ENCODE measurements at regions not wholly inside any gene's neighbourhood (a gene's known extent, or its start where the extent isn't known, plus 50 kb on each side); places are given as distances from the start of the nearest gene placed in this dataset.
"Not testable (repeated sequence)": the region's sequence is repeated elsewhere in the genome, so short reads cannot be mapped to it uniquely, and the experiment has no call there.

DNA sequence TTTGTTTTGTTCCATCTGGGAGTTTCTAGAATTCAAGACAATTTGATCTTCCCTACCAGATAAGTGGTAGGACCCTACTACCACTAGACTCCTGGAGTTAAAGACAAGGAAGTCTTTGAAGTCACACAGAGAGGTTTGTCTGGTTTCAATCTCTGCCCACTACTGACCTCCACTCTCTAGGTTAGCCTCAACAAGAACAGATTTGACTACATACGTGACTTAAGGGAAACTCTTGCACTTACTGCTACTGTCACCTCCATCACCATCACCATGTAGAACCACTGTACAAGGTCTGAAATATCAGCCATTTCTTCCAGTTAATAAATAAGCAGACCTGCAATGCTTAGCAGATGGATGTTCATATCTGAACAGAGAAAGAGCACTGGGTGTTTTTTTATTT lies 148.3 kb upstream of the ARHGEF26 start:
- no peak for DNase-seq (ENCODE audit: low read depth, low spot score)

- DNase-seq (ENCODE audit: low read depth, low spot score) = no peak
These were observed 147.4 kb upstream of the ARHGEF26 start for GRCh38 chr3:153973722-153974265.

GRCh38 chr3:153974614-153975013 lies 146.6 kb upstream of the ARHGEF26 start:
- no peak for DNase-seq (ENCODE audit: low read depth, low spot score)

DNA sequence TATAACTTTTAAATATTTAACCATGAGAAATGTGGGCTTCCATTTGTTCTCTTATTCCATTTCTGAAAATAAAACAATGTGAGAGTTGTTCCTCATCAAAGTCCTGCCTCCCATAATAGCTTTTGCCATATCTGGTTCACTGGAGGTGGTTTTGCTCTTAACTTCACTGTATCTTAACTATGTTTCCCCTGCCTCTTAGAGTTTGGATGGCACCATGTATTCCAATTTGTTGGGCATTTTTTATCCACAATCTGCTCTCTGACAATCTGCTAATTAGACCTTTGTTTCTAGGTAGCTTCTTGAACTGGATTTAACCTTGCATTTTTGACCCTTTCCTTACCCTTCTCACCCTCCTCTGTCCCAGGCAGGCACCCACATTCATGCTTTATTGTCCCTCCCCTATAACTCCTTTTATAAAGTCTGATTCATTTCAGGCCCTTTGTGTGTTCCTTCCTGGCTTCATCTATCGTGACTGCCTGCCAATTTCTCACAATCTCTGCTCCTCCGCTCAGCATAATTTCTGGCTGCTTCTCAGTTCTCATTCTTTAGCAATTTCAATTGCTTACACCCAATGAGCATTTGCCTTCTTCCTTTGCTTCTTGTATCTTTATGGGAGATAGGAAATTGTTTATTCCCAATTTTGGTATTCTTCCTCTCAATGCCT lies 144.2 kb upstream of the ARHGEF26 start:
- DNase-seq (ENCODE audit: low read depth, low spot score) = no peak

GRCh38 chr3:153978006-153978405 lies 143.2 kb upstream of the ARHGEF26 start:
- DNase-seq (ENCODE audit: low read depth, low spot score) = no peak

- no peak for DNase-seq (ENCODE audit: low read depth, low spot score)
These were observed 141.6 kb upstream of the ARHGEF26 start for GRCh38 chr3:153979418-153980251.

- no peak for DNase-seq (ENCODE audit: low read depth, low spot score)
These were observed 141.0 kb upstream of the ARHGEF26 start for GRCh38 chr3:153980252-153980590.

DNA sequence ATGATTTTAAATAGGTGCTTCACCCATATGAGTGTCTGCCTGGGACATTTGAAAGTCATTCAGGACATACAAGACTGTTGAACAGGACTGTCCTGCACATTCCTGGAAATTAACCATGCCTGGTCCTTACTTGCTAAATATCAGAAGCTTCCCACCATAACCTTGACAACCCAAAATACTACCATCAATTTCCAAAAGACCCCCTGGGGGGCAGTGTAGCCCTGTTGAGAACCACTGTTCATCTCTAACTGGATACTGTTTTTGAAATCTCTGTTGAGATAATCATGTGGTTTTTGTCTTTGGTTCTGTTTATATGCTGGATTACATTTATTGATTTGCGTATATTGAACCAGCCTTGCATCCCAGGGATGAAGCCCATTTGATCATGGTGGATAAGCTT lies 123.8 kb upstream of the ARHGEF26 start:
- DNase-seq (ENCODE audit: low read depth, low spot score) = not testable (repeated sequence)

GRCh38 chr3:154003649-154004048 lies 117.5 kb upstream of the ARHGEF26 start:
- DNase-seq (ENCODE audit: low read depth, low spot score) = no peak

GRCh38 chr3:154011036-154011435 lies 110.2 kb upstream of the ARHGEF26 start:
- DNase-seq (ENCODE audit: low read depth, low spot score) = no peak

DNA sequence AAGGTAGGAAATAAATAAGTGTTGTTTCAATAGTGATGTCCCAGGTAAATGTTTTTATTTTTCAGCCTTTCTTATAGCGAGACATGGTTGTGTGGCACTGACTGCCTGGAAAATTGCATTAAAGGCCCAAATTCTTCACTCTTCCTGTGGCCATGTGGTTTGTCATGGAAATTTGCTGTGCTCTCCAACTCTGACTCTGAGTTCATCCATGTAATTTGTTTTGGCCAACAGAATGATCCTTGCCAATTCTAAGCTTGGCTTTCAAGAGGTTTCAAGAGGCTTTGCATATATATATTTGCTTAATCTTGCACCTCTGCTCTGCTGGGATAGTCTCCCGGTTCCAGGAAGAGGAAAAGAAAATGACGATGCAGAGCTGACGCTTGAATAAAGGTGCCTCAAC lies 107.5 kb upstream of the ARHGEF26 start:
- DNase-seq (ENCODE audit: low read depth, low spot score) = no peak

GRCh38 chr3:154015307-154015706 lies 105.9 kb upstream of the ARHGEF26 start:
- no peak for DNase-seq (ENCODE audit: low read depth, low spot score)

GRCh38 chr3:154018100-154018696 lies 103.0 kb upstream of the ARHGEF26 start:
- no peak for DNase-seq (ENCODE audit: low read depth, low spot score)

- no peak for DNase-seq (ENCODE audit: low read depth, low spot score)
These were observed 98.6 kb upstream of the ARHGEF26 start for GRCh38 chr3:154022606-154023005.

DNA sequence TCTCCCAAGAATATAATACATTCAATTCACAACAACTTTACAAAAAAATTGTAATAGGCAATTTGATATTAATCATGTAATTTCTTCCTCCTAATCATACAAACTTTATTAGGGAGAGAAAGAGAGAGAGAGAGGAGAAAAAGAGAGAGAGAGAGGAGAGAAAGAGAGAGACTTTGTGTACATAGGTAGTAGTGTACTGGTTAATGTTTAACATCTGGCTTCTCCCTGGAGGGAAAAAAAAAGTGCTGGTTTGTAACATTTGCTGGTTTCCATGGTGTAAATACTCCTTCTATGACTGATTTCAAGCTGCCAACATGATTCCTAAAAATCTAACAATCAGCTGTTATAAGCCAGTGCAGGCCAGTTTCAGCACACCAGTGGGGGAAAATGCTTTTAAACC lies 98.0 kb upstream of the ARHGEF26 start:
- DNase-seq (ENCODE audit: low read depth, low spot score) = no peak

DNA sequence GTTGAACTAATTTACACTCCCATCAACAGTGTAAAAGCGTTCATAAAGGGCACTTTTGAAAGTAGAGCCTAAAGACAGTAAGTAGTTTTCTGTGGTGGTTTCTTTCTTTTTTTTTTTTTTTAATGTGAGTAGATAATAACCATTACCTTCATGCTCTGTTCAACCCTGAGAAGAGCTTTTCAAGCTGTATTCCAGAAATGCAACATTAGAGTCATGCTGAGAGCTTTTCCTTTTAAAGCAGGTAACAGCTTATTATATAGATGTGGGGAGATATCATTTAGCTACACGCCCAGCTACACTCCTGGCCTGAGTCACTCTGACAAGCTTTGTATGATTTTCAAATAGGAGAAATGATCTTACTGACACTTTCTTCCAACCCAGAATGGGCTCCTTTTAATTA lies 96.2 kb upstream of the ARHGEF26 start:
- no peak for DNase-seq (ENCODE audit: low read depth, low spot score)

- no peak for DNase-seq (ENCODE audit: low read depth, low spot score)
These were observed 91.3 kb upstream of the ARHGEF26 start for GRCh38 chr3:154029926-154030325.

DNA sequence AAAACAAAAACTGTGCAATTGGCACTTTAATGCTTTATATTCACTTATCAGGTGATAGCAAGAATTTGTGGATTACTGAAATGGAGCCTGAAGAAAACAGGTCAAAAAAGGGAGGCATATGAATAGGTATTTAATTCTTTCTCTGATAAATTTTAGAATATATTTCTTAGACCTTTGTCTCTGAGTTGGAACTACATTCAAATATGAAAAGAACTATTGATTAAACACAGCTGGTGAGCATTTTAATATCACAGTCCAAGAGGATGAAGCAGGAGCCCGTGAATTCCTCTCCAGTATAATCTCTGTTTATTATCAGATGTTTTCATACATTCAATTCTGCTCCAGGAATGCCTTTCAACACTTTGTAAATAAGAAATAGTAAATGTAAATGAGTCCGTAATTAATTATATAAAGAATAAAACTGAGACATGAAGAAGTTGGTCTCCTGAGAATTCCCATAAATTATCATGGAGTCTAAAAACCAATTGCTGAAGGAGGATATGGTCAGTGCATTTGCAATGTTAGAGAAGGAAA lies 86.3 kb upstream of the ARHGEF26 start:
- DNase-seq (ENCODE audit: low read depth, low spot score) = no peak

DNA sequence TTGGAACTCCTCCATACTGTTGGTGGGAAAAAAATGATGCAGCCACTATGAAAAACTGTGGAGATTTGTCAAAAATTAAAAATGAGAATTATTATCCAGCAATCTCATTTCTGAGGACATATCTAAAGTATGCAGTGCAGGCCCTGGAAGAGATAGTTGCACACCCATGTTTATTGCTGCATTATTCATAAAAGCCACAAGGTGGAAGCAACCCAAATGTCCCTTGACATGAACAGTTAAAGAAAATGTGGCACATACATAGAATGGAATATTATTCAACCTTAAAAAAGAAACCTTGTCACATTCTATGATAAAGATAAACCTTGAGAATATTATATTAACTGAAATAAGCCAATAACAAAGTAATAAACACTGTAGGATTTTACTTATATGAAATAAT lies 80.9 kb upstream of the ARHGEF26 start:
- no peak for DNase-seq (ENCODE audit: low read depth, low spot score)

DNA sequence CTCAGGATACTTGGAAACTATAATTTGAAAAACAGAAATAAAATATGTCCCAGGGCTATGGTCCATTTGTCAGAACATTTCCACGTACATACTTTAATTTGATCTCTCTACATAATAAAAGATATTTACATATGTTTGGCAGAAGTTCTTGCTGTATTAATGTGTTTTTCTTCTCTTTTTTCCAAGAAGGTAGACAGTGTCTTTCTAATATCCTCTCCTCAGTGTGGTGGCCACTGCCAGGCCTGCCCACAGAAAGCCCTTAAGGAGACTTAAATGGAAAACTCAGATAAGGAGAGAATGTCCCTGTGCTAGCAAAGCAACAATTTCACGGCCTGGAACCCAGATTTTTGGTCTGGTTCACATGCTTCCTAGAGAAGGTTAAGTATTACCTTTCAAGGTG lies 76.5 kb upstream of the ARHGEF26 start:
- DNase-seq (ENCODE audit: low read depth, low spot score) = no peak

DNA sequence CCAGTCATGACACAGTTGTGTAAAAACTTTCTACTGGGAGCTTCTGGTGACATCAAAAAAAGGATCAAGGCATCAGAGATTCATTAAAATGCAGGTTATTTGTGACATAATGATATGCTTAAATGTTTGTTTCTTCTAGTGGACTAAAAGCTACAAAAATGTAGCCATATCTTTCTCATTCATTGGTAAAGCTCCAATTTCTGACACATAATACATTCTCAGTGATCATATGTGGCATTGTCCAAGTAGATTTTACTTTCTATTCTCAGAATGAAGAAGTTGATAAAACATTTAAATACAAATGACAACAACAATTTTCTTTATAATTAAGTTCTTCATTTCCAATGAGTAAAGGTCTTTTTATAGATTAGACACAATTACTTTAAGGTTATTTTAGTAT lies 71.0 kb upstream of the ARHGEF26 start:
- DNase-seq (ENCODE audit: low read depth, low spot score) = no peak

- DNase-seq (ENCODE audit: low read depth, low spot score) = no peak
These were observed 70.4 kb upstream of the ARHGEF26 start for GRCh38 chr3:154050766-154051165.

Measured in brain pericyte (primary cell).